ENCODE measurements at regions not wholly inside any gene's neighbourhood (a gene's known extent, or its start where the extent isn't known, plus 50 kb on each side); places are given as distances from the start of the nearest gene placed in this dataset.

GRCh38 chr3:76940181-76940770 is 99.6 kb upstream of the ROBO2 start:
- DNase-seq = no peak

DNA sequence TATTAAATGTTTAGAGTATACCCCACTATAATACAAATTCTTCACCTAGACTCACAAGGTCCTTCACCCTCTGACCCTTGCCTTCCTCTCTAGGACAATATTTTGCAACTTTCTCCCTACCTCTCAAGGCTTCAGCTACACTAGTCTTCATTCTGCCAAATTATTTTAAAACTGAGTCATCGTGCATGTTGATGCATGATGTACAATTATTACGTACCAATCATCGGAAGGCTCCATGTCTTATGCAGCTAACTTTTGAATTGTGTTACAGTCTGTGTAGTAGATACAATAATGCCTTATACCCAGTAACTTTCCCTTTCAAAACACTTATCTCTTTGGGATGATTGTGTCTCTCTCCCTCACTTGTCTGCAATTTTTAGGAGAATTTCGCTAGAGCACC is 98.5 kb upstream of the ROBO2 start:
- no peak for DNase-seq

- DNase-seq = no peak
These were observed 97.8 kb upstream of the ROBO2 start for GRCh38 chr3:76942101-76942500.

- DNase-seq = no peak
These were observed 96.8 kb upstream of the ROBO2 start for GRCh38 chr3:76943058-76943457.

DNA sequence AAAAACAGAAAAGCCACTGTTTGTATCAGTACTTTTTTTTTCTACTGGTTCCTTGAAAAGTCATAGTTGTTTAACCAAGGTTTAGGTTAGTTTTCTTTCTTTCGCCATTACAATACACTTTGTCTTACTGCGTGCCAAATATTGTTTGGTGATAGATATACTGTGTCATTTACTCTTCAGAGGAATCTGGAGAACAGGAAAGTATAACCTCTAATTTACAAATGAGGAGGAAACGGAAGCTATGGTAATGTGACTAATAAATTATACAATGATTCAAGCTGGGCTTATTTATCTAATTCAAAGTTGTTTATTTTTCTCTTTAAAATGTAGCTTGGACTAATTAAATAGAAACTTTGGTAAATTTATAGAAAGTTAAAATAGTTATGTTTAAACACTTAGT is 96.2 kb upstream of the ROBO2 start:
- no peak for DNase-seq

DNA sequence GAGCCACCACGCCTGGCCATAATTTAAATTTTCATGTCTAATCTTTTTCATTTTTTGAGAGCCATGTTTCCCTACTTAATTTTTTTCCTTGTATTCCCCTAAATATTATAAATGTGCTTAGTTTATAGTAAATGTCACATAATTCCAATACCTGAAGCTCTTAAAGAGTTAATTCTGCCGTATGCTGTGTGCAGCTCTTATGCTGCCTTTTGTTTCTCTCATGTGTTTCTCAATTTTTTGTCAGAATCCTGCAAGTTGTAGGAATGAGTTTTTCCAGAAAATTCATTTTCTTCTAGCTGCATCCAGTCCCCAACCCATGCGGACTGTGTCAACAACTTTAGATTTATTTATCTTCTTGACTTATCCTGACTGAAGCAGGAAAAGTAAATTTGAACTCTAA is 90.9 kb upstream of the ROBO2 start:
- no peak for DNase-seq

GRCh38 chr3:76949462-76949861 is 90.4 kb upstream of the ROBO2 start:
- DNase-seq = no peak

- no peak for DNase-seq
These were observed 89.3 kb upstream of the ROBO2 start for GRCh38 chr3:76950590-76950989.

GRCh38 chr3:76954412-76954811 is 85.5 kb upstream of the ROBO2 start:
- DNase-seq = no peak

- no peak for DNase-seq
These were observed 81.6 kb upstream of the ROBO2 start for GRCh38 chr3:76958274-76958673.

DNA sequence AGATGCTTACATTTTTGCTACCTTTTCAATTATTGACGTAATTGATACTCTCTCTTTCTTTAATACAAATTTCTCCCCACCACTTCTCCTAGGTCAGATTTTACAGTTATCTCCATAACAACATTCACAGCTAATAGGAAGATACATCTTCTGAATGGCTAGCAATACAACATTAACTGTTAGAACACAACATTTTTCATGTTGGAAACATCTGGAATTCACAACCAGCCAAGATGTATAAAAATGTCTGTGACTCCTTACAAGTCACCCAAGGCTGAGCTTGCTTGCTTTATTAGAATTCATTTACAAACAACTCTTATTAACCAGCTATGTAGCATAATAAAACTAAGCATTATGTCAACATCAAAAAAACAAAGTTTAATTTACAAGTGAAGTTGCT is 81.0 kb upstream of the ROBO2 start:
- no peak for DNase-seq

DNA sequence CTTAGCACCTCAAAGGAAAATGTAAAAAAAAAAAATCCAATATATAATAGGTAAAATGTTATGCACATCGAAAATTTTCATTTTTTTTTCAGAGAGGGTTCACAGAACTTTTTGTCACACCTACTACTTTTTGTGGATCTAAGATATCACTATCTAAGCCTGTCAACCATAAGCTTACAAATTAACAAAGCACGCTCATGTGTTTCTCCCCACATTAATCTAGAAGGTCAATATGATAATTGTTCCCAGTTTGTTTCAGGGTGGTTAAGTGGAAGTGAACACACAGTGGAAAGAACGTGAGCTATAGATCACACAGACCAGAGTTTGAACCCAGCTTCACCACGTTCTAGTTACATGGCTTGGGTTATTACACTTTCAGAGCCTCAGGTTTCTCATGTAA is 78.6 kb upstream of the ROBO2 start:
- no peak for DNase-seq

DNA sequence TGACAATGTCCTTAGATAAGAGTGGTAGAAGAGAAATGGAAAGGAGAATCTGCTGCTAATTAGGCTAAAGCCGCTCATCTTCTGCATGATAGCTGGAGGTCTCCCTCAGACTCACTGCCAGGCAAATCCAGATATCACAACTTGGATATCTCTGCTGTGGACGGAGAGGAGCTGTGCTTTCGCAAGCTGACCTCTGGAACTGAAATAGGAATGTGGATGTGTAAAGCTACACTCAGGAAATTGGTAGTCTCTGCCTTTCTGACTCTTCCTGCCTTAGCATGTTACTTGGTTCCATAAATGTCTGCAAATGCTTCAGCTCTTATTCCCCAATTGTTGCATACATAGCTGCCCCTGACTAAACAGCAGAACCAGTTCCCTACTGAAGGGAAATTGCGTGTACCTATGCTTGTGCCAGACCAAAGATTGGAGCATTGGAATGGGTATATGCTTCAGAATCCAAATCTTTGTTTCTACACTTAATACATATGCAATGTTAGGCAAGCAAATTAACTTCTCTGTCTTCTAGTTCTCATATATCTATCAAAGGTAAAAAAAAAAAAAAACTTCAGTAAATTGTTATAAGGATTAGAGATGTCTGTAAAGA is 74.7 kb upstream of the ROBO2 start:
- no peak for DNase-seq

- no peak for DNase-seq
These were observed 70.4 kb upstream of the ROBO2 start for GRCh38 chr3:76969471-76969870.

DNA sequence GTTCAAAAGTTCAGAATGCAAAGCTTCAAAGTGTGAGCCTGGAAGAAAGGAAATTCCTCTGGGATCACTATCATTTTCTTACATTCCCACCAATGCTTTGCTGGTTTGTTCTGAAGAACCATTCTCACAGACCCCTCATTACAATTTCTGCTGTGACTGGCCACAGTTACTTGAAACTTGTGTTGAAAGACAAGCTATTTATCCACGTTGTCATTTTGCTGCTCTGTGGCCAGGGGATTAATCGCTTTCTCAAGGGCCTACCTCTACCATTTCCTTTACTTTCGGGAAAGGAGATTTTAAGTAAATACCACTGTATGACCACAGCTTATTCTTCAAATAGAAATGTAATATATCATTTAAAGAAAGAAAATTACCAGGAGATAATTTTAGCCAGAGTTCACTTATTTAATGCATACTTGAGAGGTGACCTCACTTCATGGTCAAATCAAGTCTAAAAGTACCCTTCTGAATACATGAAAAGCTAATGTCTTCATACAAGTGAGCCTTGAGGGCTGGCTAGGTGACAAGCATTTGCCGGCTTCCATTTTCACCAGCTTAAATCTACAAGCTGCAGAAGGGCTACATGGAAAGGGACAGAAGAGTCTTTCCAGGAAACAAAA is 69.8 kb upstream of the ROBO2 start:
- no peak for DNase-seq

DNA sequence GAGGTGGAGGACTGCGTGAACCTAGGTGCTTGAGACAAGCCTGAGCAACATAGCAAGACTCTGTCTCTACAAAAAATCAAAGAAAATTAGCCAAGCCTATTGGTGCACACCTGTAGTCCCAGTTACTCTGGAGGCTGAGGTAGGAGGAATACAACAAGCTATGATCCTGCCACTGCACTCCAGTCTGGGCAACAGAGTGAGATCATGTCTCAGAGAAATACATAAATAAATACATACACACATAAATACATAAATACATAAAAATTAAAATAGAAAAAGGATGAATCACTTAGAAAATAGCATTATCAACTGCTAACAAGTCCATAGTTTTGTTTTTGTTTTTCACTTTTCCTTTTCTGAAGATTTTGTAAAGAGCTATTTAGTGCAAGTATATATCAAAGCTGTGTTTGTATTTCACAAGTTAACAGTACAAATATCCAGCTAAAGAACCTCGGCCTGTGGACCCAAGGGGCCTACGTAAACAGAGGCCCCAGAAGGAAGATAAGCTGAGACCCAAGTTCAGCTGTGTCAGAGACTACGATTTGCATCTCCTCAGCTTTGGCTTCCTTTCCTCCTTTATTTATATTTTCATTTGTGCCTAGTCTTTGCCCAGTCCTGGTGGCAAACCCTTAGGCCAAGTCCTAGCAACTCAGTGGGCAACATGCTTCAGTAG is 67.1 kb upstream of the ROBO2 start:
- no peak for DNase-seq

DNA sequence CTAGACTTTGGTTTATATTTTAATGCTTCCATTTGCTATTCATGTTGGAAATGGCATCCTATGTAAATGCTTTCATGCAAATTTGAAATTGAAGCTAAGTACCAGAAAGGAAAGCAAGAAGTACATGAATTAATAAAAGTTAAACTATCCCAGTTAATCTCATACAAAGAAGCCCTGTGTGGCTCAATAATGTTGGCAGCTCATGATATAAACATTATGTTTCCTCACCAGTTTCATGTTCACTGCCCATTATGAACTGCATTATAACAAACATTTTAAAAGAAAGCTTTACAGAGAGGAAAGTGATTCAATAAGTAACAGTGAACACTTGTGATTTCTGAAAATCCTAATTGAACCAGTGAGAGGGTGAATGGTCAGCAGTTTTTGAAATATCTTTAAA is 62.9 kb upstream of the ROBO2 start:
- DNase-seq = no peak

DNA sequence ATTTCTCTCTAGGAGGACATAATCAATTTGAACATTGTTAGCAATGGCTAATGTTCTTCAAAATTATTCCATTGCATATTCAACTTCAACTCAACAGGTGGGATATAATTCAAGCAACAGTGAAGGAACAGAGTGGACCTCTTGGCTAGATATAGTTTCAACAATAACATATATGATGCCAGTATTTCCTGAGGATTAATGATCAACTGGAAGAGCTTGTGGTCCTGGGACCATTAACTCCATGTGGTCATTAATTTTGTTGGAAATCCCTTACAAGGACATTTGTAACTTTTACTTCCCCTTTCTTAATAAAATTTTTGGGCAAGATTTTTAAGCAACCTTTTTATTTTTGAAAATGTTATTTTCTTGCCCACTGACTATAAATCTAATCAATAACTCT is 54.3 kb upstream of the ROBO2 start:
- DNase-seq = no peak

- no peak for DNase-seq
These were observed 52.9 kb upstream of the ROBO2 start for GRCh38 chr3:76986876-76987474.
